Astrocyte of the spinal cord (primary cell): ENCODE measurements at regions not wholly inside any gene's neighbourhood (a gene's known extent, or its start where the extent isn't known, plus 50 kb on each side); places are given as distances from the start of the nearest gene placed in this dataset.

ENCODE experiments used
- DNase-seq: peaks from one replicate; pipeline ENCODE4 v3.0.0; 2011; ENCODE audit warnings: low read depth, low spot score
- H3K4me3 ChIP-seq: 2 replicates; pipeline ENCODE4 v1.5.1; 2011; ENCODE audit warnings: low read depth, mild to moderate bottlenecking, low read length, moderate library complexity
- in situ Hi-C: cut with HindIII; loops from 2 replicates; pipeline ENCODE4 v1.10.0; 2017; ENCODE audit warnings: low sequenced_read_pairs
- TF ChIP-seq, protein P1 (sequence below): IDR thresholded peaks from 2 replicates; pipeline ENCODE4 v1.5.1; 2012; ENCODE audit warnings: low read depth, mild to moderate bottlenecking, low read length, inconsistent platforms

DNA sequence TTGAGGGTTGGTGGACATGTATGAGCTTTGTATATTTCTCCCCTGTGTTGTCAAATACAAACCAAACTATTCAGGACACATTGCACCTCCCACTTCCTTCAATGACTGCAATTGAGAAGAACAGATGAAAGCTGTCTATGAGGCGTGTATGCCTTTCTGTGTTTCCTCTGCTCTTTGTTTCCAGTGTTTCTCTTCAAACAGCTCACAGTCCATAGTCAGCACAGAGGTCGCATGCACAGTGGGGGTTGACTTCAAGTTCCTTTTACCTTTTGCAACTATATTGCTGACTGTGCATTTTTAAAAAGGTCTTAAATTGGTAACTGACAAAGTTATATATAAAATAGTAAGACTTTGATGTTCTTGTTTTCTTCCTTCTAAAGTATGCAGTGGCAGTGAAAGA is 957.8 kb downstream of the C4orf33 start:
- in situ Hi-C loops, result no loop called here
- TF ChIP-seq, protein P1, sequence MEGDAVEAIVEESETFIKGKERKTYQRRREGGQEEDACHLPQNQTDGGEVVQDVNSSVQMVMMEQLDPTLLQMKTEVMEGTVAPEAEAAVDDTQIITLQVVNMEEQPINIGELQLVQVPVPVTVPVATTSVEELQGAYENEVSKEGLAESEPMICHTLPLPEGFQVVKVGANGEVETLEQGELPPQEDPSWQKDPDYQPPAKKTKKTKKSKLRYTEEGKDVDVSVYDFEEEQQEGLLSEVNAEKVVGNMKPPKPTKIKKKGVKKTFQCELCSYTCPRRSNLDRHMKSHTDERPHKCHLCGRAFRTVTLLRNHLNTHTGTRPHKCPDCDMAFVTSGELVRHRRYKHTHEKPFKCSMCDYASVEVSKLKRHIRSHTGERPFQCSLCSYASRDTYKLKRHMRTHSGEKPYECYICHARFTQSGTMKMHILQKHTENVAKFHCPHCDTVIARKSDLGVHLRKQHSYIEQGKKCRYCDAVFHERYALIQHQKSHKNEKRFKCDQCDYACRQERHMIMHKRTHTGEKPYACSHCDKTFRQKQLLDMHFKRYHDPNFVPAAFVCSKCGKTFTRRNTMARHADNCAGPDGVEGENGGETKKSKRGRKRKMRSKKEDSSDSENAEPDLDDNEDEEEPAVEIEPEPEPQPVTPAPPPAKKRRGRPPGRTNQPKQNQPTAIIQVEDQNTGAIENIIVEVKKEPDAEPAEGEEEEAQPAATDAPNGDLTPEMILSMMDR, result no peak
- DNase-seq, result no peak
- H3K4me3 ChIP-seq, result no peak overlapping the region

DNA sequence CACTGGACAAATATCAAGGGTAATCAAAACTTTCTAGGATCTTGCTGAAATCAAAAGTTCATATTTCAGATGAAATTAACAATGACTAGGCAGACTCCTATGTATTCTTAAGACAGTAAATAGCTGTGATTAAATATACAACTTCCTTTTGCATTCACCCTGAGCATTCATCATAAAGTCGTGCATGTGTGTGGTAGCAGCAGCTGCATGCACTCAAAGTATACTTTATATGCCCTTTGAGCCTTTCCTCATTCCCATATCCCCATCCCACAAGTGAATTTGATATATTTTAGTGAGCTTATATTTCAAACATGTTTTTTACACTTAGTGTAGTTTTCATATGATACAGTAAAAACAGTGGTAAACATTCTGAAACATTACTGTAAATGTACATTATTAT is 959.0 kb downstream of the C4orf33 start:
- TF ChIP-seq, protein P1, result no peak
- in situ Hi-C loops, result no loop called here

DNA sequence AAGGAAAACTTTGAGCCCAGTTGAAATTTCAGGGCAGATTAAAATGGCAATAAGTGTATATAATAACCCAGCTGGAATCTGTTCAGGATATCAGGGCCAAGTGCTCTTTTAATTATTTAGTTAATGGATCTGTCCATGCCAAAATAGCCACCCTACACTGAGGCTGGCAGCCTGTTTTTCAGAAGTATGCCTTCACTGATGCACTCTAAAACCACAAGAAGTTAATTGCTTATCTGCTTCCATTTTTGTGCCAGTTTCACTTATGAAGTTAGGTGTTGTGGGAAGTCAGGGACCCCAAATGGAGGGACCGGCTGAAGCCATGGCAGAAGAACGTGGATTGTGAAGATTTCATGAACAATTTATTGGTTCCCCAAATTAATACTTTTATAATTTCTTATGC is 960.3 kb downstream of the C4orf33 start:
- in situ Hi-C loops, result no loop called here
- no peak for DNase-seq
- TF ChIP-seq, protein P1, result no peak
- no peak overlapping the region for H3K4me3 ChIP-seq

More for the DNA sequence above, 959.0 kb downstream of the C4orf33 start:
- H3K4me3 ChIP-seq, result no peak overlapping the region
- DNase-seq, result no peak

DNA sequence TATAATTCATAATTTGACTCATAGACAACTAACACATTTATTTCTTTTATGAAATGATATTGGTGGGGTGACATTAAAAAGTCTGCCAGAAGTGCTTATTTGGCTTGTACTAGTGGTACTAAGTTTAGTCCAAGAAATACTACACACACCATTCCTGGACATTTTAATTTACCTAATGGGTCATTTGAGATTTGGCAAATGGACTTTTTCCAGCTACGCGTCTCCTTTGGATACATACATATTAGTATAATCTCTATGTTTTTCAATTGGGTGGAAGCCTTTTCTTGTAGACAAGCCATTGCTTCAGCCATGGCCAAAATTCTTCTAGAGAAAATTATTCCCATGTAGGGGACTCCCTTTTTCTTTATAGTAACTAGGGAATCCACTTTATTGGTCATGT is 968.5 kb downstream of the C4orf33 start:
- no peak overlapping the region for H3K4me3 ChIP-seq
- TF ChIP-seq, protein P1, result no peak
- DNase-seq, result no peak
- in situ Hi-C loops, result no loop called here

DNA sequence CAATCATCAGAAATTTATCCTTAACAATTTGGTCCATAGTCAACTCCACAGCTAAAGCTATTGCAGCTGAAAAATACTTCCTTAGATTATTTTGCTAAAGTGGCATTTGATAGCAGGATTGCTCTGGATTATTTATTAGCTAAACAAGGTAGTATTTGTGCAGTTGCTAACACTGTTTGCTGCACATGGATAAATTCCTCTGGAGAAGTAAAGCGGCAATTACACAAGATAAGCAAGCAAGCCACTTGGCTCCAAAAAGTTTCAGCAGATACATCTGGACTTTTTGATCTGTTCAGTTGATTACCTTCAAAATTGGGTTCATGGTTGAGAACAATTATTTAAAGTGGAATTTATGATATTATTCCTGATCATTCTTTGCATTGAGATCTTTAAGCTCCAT is 971.5 kb downstream of the C4orf33 start:
- DNase-seq, result no peak
- TF ChIP-seq, protein P1, result no peak
- in situ Hi-C loops, result no loop called here
- no peak overlapping the region for H3K4me3 ChIP-seq

DNA sequence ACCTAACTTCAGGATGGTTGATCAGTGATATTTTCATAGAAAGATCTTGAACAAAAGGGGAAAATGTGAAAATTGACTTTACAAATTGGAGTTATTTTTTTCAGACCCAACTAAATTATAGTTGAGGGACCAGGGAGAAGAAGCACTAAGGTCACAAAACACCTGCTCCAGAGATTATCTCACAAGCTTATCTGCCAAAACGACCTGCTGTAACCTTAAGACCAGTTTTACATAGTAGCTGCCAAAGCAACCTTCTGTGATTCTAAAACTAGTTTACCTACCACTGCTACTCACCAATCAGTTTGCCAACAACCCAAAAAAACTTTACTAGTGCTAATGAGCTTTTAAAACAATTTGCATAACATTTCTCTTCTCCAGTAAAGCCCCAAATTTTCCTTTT is 972.1 kb downstream of the C4orf33 start:
- TF ChIP-seq, protein P1, result no peak
- in situ Hi-C loops, result no loop called here
- no peak for DNase-seq
- H3K4me3 ChIP-seq, result no peak overlapping the region

DNA sequence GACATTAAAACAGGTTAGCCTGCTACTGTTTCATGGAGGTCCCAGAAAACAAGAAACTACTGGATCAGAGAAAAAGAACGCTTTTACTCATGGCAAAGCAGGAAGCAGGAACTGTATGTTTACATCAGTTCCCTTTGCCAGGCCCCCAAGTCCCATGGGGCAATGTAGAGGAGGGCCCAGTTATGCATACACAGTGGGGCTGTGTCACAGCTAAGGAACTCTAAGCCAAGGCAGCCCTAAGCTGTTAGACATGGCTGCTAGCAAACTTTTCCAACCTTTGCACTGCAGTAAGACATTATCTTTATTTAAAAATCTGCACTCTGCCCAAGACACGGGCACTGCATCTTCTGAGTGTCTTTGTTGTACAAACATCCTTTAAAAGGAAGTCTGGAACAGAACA is 975.8 kb downstream of the C4orf33 start:
- in situ Hi-C loops, result no loop called here
- H3K4me3 ChIP-seq, result no peak overlapping the region
- no peak for DNase-seq
- TF ChIP-seq, protein P1, result no peak
